GM18499 (cell line): ENCODE measurements at regions not wholly inside any gene's neighbourhood (a gene's known extent, or its start where the extent isn't known, plus 50 kb on each side); places are given as distances from the start of the nearest gene placed in this dataset.

Source experiments
- ATAC-seq: cut with Tn5 transposase; IDR thresholded peaks from one replicate; pipeline ENCODE4 v1.9.1; 2021; ENCODE audit warnings: moderate number of reproducible peaks; ENCODE audit not compliant: insufficient read depth, unreplicated experiment

DNA sequence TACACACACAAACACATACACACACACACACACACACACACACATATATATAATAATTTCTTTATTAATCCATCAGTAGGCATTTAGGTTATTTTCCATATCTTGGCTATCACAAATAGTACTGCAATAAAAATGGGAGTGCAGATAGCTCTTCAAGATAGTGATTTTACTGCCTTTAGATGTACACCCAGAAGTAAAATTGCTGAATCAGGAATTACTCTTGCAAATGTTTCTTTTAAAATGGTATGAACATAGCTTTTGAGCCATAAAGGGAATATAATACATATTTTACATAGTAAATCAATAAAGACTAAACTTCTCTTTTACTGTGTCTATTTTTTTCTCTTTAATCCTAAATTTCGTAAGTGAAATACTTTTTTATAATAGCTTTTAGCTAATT is 1251.1 kb downstream of the ZPLD1 start:
- no peak for ATAC-seq

DNA sequence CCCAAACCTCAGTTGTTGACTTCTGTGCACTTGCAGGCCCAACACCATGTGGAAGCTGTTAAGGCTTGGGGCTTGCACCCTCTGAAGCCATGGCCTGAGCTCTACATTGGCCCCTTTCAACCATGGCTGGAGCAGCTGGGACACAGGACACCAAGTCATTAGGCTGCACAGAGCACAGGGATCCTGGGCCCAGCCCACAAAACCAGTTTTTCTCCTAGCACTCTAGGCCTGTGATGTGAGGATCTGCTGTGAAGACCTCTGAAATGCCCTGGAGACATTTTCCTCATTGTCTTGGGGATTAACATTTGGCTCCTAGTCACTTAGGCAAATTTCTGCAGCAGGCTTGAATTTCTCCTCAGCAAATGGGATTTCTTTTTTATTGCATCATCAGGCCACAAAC is 1255.7 kb downstream of the ZPLD1 start:
- ATAC-seq, result no peak

DNA sequence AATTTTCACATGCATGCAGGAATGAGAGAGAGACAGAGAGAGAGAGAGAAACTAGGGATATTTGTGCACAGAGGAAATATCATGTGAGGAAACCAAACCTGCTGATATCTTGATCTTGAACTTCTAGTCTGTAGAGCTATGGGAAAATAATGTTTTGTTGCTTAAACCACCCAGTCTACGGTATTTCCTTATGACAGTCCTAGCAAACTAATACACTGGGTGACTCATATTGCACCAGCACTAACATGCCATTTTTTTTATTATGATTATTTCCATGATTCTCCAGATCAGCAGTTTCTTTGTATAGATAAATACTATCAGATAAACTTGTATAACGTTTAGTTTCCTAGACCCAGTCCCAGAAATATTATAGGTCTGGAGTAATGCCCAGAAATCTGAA is 1259.0 kb downstream of the ZPLD1 start:
- no peak for ATAC-seq

DNA sequence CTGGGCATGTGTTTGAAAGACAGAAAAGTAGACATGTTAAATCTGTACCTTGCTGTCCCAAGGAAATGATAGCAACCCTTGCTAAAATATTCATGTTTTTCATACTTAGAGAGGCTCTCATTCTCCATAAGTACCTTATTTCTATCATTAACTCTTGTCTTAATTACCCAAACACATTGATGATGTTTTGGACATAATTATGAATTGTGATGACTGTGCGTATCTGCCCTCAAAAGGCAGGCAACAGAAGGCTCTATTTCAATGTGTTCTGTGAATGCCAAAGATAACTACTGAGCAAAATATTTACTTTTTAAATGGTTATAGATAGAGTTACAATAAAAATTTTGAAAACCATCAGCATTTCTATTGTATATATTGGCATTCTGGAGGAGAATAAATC is 1263.8 kb downstream of the ZPLD1 start:
- ATAC-seq, result no peak

GRCh38 chr3:103699228-103699627 is 1264.4 kb downstream of the ZPLD1 start:
- ATAC-seq, result no peak

DNA sequence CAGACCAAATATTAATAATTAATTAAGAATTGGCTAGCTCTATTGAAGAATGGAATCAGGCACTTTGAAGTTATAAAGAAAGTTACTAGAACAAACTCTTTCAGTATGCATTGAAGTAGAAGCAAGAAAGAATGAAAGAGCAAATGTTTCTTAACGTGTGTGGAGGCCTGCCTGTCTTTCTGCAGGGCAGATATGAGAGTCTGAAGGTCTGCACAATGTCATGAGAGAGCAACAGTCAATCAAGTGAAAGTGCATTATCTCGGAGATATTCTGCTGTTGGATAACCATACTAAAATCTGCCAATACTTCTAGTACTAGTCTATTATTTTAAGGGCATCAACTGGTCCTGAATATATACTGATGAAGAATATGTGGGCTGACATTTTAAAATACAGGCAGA is 1270.8 kb downstream of the ZPLD1 start:
- ATAC-seq, result no peak

- no peak for ATAC-seq
These were observed 1271.9 kb downstream of the ZPLD1 start for GRCh38 chr3:103706671-103707070.

DNA sequence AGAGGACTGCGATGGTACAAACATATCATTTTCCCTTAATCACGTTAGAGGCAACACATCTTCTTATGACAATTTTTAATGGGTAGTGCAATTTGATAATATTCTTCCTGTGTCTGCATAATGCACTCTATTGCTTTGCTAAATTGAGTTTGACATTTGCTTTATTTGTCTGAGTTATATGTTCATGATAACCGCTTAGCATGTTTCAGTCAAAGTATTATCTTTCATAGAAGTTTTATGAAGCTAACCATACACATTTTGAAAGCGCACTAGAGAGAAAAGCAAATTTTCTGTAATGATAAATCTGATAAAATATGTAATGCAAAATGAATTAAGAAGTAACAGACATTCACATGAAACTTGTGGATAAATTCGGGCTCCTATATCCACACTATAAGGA is 1276.9 kb downstream of the ZPLD1 start:
- no peak for ATAC-seq

DNA sequence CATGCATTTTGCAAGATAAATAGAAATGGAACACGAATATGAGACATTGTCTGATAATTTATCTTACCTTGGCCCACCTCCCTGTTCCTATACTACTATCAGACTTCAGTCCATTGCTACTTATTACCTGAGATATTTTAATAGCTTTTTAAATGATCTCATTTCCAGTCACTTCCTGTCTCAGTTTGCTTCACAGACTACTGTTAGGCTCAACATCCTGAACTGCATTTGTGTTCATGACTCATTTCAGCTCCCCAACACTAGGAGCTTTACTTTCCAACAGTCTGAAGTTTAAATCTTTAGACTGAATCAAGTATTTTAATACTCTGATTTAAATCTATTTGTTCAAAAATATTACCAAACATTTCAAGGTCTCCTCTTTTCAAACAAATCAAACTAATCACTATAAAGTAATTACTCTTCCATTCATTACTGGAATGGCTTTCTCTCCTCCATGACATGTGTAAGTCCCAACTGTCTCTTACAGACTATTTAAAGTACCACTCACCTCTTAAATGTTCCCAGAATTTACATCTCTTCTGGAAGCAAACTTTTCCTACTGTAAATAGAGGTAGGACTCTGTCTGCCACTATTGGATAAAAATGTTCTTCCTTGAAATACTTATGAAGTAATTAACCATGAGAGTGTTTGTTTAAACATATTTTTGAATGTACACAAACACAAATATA is 1277.6 kb downstream of the ZPLD1 start:
- no peak for ATAC-seq

DNA sequence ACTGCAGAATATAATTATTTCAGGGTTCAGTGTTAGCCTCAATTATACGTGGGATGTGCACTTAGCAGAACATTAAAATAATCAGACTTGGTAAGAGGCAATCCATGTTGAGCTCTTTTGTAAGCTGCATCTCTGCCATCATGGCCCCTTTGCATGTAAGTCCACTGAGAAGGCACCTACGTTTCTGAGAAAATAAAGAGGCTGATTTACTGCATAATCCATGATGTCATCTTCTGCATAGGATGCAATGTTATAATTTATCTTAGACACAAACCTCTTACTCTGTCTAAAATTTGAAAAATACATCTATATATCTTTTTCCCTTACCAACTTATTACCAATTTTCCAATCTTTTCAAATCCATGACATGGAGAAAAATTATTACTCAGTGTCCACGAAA is 1294.7 kb downstream of the ZPLD1 start:
- no peak for ATAC-seq

DNA sequence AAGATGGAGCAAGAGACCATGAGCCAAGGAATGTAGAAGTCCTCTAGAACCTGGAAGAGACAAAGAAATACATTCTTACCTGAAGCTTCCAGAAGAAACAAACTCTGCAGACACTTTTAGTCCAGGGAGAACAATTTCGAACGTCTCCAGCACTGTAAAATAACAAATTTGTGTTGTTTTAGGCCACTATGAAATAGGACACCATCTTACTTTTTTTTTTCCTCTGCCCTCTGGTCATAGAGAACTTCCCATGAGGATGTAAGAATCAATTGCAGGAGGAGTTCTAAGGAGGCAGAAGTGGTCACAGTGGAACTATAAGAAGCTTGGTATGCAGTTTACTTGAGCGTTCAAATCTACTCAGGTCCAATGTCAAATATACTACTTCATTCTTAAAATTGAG is 1295.9 kb downstream of the ZPLD1 start:
- ATAC-seq, result no peak

DNA sequence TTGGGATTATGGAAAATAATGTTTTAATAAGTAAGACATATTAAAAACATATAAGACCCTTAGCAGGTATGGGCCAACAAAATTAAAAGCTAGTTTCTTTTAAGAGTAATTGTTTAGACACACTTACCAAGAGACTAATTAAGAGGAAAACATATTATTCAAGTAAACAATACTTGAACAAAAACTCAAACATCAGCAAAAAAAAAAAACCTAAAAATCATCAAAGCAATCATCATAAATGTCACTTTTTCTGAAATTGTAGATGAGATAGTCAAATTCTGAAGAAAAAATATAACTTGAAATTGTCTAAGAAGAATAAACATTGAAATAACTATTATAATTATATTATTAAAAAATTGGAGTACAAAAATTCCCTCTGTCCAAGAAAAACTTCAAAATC is 1318.2 kb downstream of the ZPLD1 start:
- ATAC-seq, result no peak

DNA sequence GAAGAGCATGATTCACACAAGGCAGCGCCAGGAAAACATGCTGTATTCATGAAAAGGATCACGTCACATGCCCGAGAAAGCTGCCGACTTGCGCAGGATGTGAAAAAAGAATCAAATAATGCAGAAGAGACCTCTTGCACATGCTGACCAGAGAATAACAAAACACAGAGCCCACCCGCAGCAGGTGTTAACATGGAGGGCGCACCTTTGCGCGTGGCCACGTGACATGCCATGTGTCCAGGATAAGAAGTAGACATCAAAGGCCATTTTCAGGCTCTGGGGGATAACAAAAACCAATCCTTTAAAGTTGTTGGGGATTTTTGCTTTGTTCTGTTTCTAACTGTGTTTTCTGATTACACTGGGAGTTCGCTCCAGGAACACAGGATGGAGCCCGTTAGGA is 1332.8 kb downstream of the ZPLD1 start:
- ATAC-seq, result no peak

- ATAC-seq, result no peak
These were observed 1350.2 kb downstream of the ZPLD1 start for GRCh38 chr3:103785017-103785416.

GRCh38 chr3:103785537-103785936 is 1350.7 kb downstream of the ZPLD1 start:
- no peak for ATAC-seq

DNA sequence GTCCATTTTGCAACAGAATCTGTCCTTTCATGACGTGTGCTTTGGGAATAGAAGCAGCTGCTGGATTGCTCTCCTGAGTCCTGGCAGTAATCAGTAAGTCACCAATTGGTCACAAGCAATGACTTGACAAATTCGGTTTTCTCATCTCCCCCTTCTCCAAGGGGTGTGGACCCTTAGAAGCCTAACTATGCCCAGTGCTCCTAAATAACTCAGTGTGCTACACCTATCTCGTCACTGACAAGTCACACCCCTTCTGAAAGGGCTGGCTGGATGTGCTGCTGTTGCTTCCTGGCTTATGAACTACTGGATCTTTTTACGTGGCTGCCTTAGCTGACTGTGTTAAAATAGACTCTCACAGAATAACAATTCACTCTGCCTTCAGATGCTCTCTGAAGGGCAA is 1351.5 kb downstream of the ZPLD1 start:
- ATAC-seq, result no peak

DNA sequence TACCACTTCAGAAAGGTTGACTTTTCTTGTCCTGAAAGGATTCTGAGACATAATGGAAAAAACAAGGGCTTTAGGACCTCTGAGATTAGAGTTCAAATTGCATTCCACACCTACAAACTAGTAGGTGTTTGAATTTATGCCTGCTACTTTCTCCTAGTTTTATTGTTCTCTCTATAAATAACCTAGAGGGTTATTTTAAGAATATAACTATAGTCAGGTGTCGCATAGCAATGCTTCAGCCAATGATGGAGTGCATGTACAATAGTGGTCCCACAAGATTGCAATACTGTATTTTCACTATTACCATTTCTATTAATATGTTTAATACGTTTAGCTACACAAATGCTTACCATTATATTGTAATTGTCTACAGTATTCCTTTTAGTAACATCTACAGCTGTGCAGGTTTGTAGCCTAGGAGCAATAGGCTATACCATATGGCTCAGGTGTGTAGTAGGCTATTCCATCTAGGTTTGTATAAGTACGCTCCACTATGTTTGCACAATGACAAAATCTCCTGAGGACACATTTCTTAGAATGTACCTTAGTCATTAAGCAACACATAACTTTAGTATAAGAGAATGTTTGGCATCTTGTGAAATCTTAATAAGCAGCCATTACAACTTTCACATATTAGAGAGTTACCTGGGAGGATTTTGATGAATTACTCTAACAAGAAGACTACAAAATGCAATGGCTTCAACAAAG is 1352.5 kb downstream of the ZPLD1 start:
- no peak for ATAC-seq

- ATAC-seq, result no peak
These were observed 1353.1 kb downstream of the ZPLD1 start for GRCh38 chr3:103787879-103788278.

- no peak for ATAC-seq
These were observed 1357.1 kb downstream of the ZPLD1 start for GRCh38 chr3:103791786-103792515.

GRCh38 chr3:103794656-103795055 is 1359.8 kb downstream of the ZPLD1 start:
- no peak for ATAC-seq

DNA sequence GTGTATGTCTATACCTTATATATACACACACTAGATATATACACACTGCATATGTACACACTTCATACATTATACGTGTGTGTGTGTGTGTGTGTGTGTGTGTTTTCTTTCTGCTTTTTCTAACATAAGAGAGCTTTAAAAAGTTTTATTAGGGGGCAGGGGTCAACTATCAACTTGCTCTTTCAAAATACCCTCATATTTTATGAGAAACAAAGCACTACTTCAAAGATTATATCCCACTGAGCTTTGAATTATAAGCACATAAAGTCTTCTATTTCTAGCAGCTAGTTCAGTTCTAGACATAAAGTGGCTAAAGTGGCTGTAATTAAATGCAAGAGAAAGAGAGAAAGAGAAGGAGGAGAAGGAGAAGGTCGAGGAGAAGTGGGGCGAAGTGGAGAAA is 1361.3 kb downstream of the ZPLD1 start:
- no peak for ATAC-seq

- no peak for ATAC-seq
These were observed 1369.0 kb downstream of the ZPLD1 start for GRCh38 chr3:103803787-103804186.
